NCI-H82 (cell line): ENCODE measurements at regions not wholly inside any gene's neighbourhood (a gene's known extent, or its start where the extent isn't known, plus 50 kb on each side); places are given as distances from the start of the nearest gene placed in this dataset.
A peak's percentile ranks its signal among the peaks of the same experiment; 100 is the strongest.

Source experiments
- DNase-seq: peaks from one replicate; lab custom pipeline; 2025; lab: John Stamatoyannopoulos, UW

DNA sequence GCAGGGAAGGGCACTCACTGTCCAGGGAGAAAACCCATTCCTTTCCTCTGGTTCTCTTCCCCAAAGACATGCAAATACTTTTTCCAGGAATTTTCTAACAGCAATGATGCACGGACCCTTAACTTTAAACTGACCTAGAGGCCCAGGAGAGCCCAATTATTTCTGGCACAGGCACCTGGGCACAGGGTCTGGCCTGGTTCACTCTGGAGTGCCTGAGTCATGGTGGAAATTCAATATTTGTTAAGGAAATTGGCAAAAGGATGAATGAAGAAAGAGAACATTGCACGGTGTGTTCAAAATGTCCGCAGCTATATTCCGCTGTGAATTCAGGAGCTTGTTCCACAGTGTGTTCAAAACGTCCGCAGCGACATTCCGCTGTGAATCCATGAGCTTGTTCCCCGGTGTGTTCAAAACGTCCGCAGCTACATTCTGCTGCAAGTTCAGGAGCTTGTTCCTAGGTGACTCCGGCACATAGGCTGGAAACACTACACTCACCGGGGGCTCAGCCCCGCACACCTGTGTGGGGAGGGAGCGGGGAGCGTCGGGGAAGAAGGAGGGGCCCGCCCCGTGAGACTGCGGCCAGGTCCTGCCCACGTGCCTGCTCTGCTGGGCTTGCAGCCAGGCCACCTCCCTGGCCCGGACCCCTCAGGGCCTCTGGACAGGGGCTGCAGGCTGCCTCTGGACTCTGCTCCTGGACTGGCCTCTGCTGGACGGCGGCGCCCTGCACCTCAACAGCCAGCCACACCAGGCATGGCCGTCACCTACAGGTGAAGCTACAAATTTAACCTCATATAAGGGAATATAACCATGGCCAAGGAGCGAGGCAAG lies 72.0 kb upstream of the FAM20C start:
- DNase-seq = no peak

DNA sequence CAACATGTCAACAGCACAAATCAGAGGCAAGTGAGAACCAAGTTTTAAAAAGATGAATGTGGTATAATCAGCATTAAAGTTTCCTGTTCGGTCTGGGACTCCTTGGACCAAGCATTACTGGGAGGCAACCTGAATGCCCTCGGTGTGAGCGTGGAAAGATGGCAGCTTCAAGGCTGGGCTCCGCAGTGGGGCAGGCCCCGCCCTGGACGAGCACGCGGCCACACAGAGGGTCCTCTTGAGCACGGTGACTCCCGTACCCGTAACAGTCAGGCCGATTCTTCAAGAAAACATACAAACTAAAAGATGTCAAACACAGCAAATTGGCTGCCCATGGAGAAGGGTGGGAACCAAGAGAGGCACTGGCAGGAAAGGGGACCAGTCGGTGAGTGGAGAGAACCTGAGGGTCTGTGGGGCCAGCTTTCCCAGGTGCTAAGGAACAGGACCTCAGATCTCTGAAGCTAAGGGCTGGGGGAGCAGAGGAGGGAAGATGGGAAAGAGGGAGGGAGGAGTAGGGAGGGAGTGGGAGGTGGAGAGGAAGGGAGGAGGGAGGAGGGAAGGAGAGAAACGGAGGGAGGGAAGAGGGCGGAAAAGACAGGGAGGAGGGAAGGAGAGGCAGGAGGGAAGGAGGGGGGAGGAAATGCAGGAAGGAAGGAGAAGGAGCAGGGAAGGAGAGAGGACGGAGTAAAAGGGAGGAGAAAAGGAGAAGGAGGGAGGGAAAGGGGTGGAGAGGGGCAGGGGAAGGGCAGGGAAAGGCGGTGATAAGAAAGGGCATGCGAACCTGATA lies 71.2 kb upstream of the FAM20C start:
- DNase-seq = no peak

DNA sequence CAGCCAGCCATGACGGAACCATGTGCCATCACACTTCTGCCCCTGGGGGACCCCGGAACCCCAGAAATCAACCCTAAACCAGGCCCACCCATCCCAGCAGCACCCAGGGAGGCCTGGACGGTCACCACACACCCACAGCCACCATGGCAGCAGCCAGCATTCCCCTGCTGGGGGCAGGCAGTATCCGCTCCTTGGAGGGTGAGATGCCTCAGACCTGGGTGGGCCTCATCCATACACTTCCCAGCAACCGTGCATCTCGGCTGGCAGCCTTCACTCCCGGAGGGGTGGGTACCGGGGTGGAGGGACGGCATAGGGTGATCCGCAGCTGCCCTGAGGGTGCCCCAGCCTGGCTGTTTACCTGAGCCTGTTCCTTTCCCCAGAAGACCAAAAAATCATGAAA lies 69.1 kb upstream of the FAM20C start:
- no peak for DNase-seq

DNA sequence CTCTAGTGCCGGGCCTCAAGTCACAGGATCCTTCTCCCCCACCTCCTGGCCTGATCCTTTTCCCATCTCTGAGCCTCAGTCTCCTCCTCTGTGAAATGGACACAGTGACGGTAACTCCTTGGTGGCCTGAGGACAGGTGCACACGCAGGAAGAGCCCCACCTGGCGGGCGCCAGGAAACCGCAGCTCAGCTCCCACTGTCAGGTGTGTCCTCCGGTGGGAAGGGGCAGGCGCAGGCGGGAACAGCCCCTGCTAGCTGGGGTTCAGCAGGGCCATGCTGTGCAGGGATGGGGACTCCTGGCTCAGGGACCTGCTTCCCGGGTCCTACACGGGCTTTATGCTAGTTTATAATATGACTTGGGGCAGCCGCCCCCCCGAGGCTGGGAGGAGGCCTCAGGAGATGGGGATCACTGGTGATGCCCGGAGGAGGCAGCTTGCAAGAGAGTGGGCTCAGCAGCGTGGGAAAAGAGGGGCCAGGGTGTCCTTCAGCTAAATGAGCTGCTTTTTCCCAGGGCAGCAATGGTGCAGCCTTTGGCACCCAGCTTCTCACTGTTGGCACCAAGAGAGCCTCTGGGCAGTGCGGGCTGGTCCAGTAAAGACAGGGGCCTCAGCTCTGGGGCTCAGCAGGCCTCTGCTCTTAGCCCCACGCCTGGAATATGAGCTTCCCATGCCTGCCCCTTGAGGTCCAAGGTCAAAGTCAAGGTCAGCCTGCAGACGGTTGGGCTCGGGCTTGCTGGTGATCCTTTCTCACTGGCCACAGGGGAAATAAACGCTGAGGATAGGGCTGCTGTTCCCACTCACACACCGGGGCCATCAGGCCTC lies 68.0 kb upstream of the FAM20C start:
- DNase-seq = peak; percentile 9

DNA sequence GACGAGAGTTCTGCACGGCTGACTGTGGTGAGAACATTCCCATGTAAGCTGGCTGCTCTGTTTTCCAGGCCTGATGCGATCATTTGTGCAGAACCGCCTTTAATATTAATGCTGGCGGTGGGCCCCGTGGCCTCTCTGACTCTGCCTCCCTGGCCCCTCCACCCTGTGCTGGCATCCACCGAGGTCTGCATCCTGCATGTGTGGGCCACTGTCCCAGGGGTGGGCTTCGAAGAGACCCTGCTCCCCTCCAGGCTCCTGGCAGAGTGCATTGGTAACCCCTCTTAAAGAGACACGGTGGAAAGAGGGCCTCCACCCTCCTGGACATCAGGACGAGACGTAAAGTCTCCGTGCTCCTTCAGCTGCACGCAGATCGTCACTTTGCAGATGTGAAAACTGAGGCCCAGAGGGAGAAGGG lies 67.3 kb upstream of the FAM20C start:
- no peak for DNase-seq

DNA sequence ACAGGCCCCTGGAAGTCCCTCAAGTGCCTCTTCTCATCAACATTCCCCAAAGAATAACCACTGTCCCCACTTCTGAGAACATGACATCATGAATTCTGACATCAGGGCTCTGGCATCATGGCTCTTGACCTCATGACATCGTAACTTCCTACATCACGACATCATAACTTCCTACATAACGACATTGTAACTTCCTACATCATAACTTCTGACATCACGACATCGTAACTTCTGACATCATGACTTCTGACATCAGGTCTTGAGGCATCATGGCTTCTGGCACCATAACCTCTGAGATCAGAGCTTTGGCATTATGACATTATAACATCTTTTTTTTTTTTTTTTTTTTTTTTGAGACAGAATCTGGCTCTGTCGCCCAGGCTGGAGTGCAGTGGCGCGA lies 66.7 kb upstream of the FAM20C start:
- no peak for DNase-seq

DNA sequence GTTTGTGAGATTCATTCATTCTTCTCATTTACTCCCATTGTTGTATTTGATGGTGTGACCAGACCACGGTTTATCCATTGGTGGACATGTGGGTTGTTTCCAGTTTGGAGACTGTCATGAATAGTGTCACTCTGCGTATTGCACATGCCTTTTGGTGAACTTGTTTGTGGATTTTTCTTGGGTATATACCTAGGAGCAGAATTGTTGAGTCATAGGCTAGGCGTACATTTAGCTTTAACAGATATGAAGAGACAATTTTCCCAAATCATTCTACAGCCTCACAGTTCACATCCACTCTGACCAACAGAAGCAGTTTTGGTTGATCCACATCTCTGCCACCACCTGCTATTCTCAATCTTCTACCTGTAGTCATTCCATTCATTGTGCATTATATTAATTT lies 66.0 kb upstream of the FAM20C start:
- DNase-seq = no peak

DNA sequence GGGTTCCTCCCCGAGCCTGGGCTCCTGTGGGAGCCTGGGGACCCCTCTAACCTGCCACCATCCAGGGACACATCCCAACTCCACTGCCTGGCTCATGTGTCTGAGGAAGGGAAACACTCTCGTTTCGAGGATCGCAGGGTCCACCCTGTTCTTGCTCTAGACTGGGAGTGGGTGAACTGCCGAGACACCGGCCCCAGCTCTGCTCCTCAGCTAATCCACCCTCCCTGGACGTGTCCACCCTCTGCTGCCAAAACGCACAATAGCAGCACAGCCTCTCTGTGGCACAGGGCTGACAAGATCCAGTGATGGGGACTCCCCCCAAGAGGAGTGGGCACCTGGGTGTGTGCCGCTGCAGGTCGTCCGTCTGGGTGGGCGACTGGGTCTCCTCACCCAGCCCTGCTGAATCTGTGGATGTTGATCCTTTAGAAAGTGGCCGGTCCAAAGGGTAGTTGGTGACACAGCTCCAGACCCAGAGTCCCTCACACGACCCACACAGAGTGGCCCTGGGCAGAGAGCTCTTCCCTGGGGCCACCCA lies 65.2 kb upstream of the FAM20C start:
- no peak for DNase-seq

DNA sequence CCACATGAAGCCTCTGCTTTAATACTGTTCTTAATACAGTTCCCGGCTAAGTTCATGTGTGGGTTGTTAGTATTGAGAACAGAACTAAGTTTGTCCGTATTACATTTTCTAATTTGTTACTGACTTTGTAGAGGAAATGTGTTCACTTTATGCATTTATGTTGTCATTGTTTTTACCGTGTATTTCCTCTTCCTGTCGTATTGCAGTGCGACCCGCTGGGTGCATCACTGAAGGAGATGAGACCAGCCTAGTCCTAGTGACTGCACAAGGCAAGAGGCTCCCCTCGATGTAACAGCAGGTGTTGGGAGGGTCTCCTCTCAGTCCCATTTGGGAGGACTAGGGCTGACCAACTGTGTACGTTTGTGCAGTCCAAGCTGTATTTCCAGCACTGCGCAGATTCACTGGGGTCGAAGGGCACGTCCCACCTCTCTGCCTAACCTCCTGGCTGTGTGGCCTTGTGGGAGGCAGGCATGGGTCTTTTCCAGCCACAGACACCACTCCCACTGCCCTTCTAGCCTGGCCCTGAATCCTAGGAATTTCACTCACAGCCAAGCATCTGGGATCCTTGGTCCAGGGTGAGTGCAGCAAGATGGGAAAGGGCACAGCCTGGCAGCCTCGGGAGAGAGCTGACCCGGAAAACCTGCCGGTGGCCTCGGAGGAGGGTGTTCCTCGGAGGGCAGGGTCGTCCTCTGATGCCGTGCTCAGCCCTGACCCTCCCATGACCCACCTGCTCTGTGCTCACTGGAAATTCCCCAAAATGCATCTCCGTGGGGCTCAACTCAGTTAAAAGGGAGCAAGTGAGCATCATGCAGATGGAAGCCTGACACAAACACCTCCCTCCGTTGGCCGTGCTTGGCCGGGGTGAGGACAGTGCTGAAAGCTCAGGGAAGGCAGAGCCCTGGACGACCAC lies 63.9 kb upstream of the FAM20C start:
- no peak for DNase-seq

DNA sequence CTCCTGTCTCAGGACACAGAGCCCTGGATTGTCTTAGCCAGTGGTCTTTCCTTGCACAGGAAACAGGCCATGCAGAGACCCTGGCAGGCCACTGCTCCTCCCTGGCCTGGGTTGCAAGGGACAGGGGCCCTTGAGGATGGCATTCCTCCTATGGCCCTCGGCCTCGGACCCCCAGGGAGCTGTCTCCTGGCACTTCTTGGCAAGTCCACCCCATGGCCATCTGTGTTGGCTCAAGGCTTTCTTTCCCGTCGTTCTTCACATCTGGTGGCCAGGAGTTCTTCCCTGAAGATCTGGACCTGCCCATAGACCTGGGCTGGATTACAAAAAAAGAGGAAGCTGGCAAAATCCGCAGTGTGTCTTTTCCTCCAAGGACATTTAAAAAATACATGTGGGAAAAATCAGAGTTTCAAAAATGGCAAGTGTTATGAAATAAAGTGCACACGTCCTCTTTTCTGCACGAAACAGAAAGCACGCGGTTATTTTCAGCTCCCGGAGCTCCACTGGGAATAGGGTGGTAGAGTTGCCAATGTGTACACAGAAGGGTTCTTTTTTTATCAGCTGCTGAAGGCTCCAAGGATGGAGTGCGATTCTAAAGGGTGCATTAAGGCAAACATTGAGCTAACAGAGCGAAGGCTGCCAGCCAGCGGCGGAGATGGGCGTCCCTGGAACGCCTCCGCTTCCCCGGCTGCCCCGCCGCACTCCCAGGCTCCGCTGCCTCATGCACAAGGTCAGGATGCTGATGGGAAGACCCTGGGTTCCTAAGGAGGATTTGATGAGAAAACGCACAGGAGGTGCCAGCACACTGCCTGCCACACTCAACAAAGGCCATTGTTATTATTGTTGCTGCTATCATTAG lies 62.8 kb upstream of the FAM20C start:
- no peak for DNase-seq

DNA sequence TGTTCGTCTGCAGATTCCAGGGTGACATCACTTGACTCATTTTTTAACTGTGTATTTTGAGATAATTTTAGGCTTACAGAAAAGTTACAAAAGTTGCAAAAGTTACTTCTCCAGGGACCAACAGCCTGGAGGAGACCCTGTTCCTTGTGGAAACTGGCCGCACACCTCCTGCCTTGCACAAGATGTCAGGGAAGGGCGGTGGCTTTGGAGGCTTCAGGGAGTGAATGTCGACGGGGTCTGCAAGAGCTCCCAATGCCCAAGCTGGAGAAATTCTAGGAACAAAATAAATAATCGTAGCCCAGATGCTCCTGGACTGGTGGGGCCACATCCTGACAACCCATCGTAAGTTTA lies 62.2 kb upstream of the FAM20C start:
- no peak for DNase-seq

DNA sequence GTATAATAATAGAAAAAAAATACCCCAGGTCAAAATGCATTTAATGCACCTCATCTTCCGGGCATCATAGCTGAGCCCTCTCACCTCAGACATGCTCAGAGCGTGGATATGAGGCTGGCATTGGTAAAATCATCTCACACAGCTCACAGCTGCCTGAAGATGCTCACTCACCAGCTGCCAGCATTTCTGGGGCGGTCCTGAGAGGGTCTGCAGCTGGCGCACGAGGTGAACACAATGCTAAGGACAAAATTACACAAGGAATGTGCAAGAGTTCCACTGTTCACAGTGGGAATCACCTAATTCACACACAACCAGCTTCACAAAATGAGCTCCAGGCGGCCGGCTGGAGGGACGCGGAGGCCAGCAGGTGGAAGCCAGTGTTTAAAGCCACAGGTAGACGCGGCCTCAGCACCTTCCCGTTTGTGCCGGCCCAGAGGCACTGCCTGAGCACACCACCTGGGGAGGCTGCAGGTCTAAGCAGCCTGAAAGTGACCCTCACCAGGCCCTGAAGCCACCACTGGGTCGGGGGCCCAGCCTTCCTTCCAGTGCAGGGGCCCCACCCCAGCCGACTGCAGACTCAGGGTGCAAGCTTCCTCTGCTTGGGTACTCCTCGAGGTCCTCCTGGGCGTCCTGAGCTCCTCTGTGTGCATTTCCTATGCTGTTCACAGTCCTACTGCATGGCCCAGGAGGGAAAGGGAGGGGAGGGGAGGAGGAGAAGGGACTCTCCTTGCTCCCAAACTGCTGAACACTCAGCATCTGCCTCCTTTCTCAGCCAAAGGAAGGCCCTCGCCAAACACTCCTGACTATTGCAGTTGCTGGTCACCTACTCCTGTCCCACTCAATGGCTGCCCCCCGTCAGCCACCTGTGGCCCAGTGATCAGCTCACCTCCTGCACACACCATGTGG lies 61.2 kb upstream of the FAM20C start:
- DNase-seq = no peak

DNA sequence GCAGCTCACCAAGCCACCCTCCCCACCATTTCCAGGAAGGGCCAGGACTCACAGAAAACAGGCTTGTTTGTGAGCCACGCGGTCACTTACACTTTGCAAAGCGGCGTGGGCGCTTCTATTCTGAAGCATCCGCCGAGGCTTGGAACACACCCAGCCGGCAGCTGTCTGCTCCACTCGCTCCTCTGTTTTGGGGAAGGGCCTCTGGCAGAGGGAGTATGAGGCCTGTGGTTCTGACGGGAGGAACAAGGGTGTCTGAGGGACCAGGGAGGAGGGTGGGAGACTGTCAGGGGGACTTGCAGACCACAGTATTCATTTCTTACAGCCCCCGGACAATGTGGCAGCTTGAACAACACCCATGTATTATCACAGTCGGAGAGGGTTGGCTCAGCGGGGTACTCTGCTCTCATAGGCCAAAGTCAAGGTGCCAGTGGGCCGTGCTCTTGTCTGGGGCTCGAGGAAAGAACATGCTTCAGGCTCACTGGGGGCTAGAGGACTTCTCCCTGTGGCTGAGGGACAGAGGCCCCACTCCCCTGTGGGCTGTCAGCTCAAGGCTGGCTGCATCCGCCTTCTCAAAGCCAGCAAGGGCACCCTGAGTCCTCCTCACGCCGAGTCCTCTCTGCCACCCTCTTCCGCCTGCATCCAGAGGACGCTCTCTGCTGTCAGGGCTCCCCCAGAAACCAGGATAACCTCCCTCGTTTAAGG lies 60.4 kb upstream of the FAM20C start:
- no peak for DNase-seq

DNA sequence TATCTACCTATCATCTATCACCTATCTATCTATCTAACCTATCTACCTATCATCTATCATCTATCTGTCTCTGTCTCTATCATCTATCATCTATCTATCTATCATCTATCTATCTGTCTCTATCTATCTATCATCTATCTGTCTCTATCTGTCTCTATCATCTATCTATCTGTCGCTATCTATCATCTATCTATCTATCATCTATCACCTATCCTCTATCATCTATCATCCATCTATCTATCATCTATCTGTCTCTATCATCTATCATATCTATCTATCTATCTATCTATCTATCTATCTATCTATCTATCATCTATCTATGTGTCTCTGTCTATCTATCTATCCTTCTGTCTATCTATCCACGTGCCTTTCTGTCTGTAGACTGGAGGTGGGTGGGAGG lies 59.5 kb upstream of the FAM20C start:
- no peak for DNase-seq

DNA sequence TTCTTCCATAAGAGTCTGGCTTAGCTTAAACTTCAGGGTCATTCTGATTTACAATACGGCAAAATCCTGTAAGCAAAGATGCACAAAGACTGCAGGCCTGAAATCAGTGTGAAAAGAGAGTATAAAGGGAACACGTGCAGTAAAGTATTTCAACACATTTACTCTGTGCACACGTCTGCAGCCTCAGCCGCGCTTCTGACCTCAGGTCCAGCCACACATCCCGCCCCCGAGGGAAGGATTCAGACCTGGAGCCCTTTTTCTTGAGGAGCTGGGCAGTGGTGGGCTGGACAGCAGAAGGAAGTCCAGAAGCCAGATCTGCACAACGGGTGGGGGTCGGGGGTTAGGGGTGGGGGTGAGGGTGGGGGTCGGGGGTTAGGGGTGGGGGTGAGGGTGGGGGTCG lies 58.9 kb upstream of the FAM20C start:
- DNase-seq = no peak

DNA sequence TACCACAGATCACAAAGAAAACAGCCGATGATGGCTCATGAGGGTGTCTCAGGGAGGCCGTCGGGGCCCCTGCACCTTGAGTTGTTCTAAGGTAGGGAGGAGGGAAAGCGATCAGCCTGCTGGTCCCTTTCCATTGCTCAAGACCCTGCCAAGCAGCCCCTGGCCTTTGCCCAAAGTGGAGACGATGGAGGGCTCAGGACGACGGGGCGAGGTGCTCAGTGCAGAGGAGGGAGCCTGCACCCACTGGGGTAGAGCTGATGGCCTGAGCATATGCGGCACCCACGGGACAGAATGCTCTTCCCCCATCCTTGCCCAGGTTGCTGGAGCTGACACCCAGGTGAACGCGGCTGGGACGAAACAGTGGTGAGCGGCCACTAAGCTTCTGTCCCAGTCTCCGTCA lies 58.3 kb upstream of the FAM20C start:
- no peak for DNase-seq

DNA sequence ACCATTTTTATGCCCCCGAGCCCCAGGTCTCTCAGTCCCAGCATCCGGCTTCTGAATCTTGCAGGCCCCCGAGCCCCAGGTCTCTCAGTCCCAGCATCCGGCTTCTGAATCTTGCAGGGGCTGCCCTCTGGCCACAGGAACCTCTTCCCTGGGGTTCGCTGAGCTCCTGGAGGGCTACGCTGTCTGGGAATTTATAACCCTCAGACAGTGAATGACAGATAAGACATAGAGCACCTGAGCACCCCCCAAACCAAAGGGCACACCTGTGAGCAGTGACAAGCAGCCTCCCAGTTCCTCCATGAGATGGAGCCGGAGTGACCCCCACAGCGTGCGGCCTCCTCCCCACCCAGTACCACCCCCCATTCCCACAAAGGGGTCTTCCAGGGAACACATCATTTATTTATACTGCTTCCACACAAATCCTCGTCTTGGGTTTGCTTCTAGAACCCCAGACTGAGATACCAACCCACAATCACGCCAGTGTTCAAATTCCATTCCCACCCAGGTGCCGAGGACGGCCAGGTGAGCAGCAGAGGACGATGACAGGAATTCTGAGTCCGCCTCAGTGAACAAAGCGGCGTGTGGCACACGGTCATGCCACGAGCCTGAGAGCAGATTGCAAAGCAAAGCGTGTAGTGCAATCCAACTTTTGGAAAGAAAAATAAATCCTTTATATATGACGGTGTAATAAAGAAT lies 57.7 kb upstream of the FAM20C start:
- DNase-seq = no peak

DNA sequence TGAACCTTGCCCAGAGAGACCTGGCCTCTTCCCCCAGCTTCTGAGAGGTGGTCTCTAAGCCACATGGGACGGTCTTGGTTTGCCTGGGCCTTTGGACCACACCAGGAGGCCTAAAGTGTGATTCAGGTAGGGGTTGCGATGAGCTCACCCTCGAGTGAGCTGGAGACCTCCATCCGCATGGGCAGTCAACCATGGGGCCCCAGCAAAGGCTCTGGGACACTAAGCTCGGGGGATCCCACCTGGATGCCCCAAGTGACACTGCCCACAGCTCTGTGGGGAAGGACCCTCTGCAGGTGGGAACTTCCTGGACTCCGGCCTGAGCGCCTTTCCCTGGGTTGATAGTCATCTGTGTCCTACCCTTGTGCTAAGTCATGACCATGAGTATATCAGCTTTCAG lies 57.1 kb upstream of the FAM20C start:
- DNase-seq = no peak
